AG09319 (cell line): ENCODE measurements at regions not wholly inside any gene's neighbourhood (a gene's known extent, or its start where the extent isn't known, plus 50 kb on each side); places are given as distances from the start of the nearest gene placed in this dataset.

Experiments
- DNase-seq: peaks from one replicate; pipeline ENCODE4 v3.0.0-alpha.2; 2010; ENCODE audit warnings: low read depth; ENCODE audit errors: extremely low read depth
- CTCF ChIP-seq: IDR thresholded peaks from 2 replicates; pipeline ENCODE4 v1.5.1; 2011; ENCODE audit warnings: low read depth, mild to moderate bottlenecking, inconsistent platforms, low read length, moderate library complexity

- DNase-seq: no peak
- no peak for TF ChIP-seq CTCF
These were observed 242.7 kb downstream of the TMEM182 start for GRCh38 chr2:103004426-103004942.

GRCh38 chr2:103005393-103005792 lies 243.6 kb downstream of the TMEM182 start:
- no peak for TF ChIP-seq CTCF
- DNase-seq: no peak

- TF ChIP-seq CTCF: no peak
- no peak for DNase-seq
These were observed 245.3 kb downstream of the TMEM182 start for GRCh38 chr2:103007086-103007485.

- no peak for TF ChIP-seq CTCF
- no peak for DNase-seq
These were observed 246.8 kb downstream of the TMEM182 start for GRCh38 chr2:103008586-103008985.

GRCh38 chr2:103009871-103010270 lies 248.0 kb downstream of the TMEM182 start:
- TF ChIP-seq CTCF: no peak
- DNase-seq: no peak

- TF ChIP-seq CTCF: no peak
These were observed 248.5 kb downstream of the TMEM182 start for GRCh38 chr2:103010306-103010705.

GRCh38 chr2:103010751-103011150 lies 248.9 kb downstream of the TMEM182 start:
- DNase-seq: no peak
- no peak for TF ChIP-seq CTCF

More at GRCh38 chr2:103010306-103010705, 248.5 kb downstream of the TMEM182 start:
- no peak for DNase-seq
